ENCODE measurements at regions not wholly inside any gene's neighbourhood (a gene's known extent, or its start where the extent isn't known, plus 50 kb on each side); places are given as distances from the start of the nearest gene placed in this dataset. TPM values are rescaled to one million over a fixed set of nuclear protein-coding genes. Genes with fewer than 3 reads are reported as not detected.

- Histone ChIP-seq H3K4me3 (ENCODE audit: low read length in 3 of 3) (no peak overlapping the region), H3K9me3 (ENCODE audit: control insufficient read depth in 3 of 3, low read length in 3 of 3) (no peaks in the 10 kb centered on the region), H3K27ac (ENCODE audit: low read depth, low read length) (no peak overlapping the region), H3K27me3 (ENCODE audit: control insufficient read depth in 3 of 3, insufficient read depth in 3 of 3, low read length in 3 of 3) (no peaks in the 10 kb centered on the region), H3K9ac (ENCODE audit: low read depth in 1 of 3, low read length in 3 of 3) (no peak overlapping the region), H3K36me3 (ENCODE audit: control insufficient read depth in 3 of 3, insufficient read depth in 3 of 3, low read length in 3 of 3) (no peaks in the 10 kb centered on the region), H3K4me1 (ENCODE audit: control insufficient read depth in 3 of 3, insufficient read depth in 3 of 3, low read length in 3 of 3) (peaks cover 11 to 14% (median 13%) of the 10 kb centered on the region in 3 donors)
Observed at GRCh38 chr1:227379555-227379892, 61.2 kb upstream of the CDC42BPA start.

GRCh38 chr1:227378871-227379554 is 60.7 kb upstream of the CDC42BPA start:
- no peaks in the 10 kb centered on the region for H3K9me3 ChIP-seq (ENCODE audit: control insufficient read depth in 3 of 3, low read length in 3 of 3)
- no peak overlapping the region for H3K4me3 ChIP-seq (ENCODE audit: low read length in 3 of 3)
- H3K36me3 ChIP-seq (ENCODE audit: control insufficient read depth in 3 of 3, insufficient read depth in 3 of 3, low read length in 3 of 3), result no peaks in the 10 kb centered on the region
- no peak overlapping the region for H3K27ac ChIP-seq (ENCODE audit: low read depth, low read length)
- peaks cover 11 to 14% (median 13%) of the 10 kb centered on the region in 3 donors for H3K4me1 ChIP-seq (ENCODE audit: control insufficient read depth in 3 of 3, insufficient read depth in 3 of 3, low read length in 3 of 3)
- H3K9ac ChIP-seq (ENCODE audit: low read depth in 1 of 3, low read length in 3 of 3), result no peak overlapping the region
- no peaks in the 10 kb centered on the region for H3K27me3 ChIP-seq (ENCODE audit: control insufficient read depth in 3 of 3, insufficient read depth in 3 of 3, low read length in 3 of 3)

GRCh38 chr1:227378181-227378580 is 59.9 kb upstream of the CDC42BPA start:
- Histone ChIP-seq H3K4me1 (ENCODE audit: control insufficient read depth in 3 of 3, insufficient read depth in 3 of 3, low read length in 3 of 3) (peaks cover 11 to 14% (median 13%) of the 10 kb centered on the region in 3 donors), H3K4me3 (ENCODE audit: low read length in 3 of 3) (no peak overlapping the region), H3K27me3 (ENCODE audit: control insufficient read depth in 3 of 3, insufficient read depth in 3 of 3, low read length in 3 of 3) (no peaks in the 10 kb centered on the region), H3K27ac (ENCODE audit: low read depth, low read length) (no peak overlapping the region), H3K36me3 (ENCODE audit: control insufficient read depth in 3 of 3, insufficient read depth in 3 of 3, low read length in 3 of 3) (no peaks in the 10 kb centered on the region), H3K9ac (ENCODE audit: low read depth in 1 of 3, low read length in 3 of 3) (no peak overlapping the region), H3K9me3 (ENCODE audit: control insufficient read depth in 3 of 3, low read length in 3 of 3) (no peaks in the 10 kb centered on the region)

GRCh38 chr1:227374846-227375245 is 56.6 kb upstream of the CDC42BPA start:
- Histone ChIP-seq H3K27me3 (ENCODE audit: control insufficient read depth in 3 of 3, insufficient read depth in 3 of 3, low read length in 3 of 3) (no peaks in the 10 kb centered on the region), H3K27ac (ENCODE audit: low read depth, low read length) (no peak overlapping the region), H3K36me3 (ENCODE audit: control insufficient read depth in 3 of 3, insufficient read depth in 3 of 3, low read length in 3 of 3) (no peaks in the 10 kb centered on the region), H3K4me3 (ENCODE audit: low read length in 3 of 3) (no peak overlapping the region), H3K9me3 (ENCODE audit: control insufficient read depth in 3 of 3, low read length in 3 of 3) (no peaks in the 10 kb centered on the region), H3K9ac (ENCODE audit: low read depth in 1 of 3, low read length in 3 of 3) (no peak overlapping the region), H3K4me1 (ENCODE audit: control insufficient read depth in 3 of 3, insufficient read depth in 3 of 3, low read length in 3 of 3) (peaks cover 11 to 14% (median 13%) of the 10 kb centered on the region in 3 donors)

- H3K27ac ChIP-seq (ENCODE audit: low read depth, low read length), result no peak overlapping the region
- no peak overlapping the region for H3K4me3 ChIP-seq (ENCODE audit: low read length in 3 of 3)
- H3K9ac ChIP-seq (ENCODE audit: low read depth in 1 of 3, low read length in 3 of 3), result no peak overlapping the region
- peaks cover 0 to 2% (median 0%) of the 10 kb centered on the region in 3 donors for H3K4me1 ChIP-seq (ENCODE audit: control insufficient read depth in 3 of 3, insufficient read depth in 3 of 3, low read length in 3 of 3)
- H3K9me3 ChIP-seq (ENCODE audit: control insufficient read depth in 3 of 3, low read length in 3 of 3), result no peaks in the 10 kb centered on the region
- no peaks in the 10 kb centered on the region for H3K36me3 ChIP-seq (ENCODE audit: control insufficient read depth in 3 of 3, insufficient read depth in 3 of 3, low read length in 3 of 3)
- no peaks in the 10 kb centered on the region for H3K27me3 ChIP-seq (ENCODE audit: control insufficient read depth in 3 of 3, insufficient read depth in 3 of 3, low read length in 3 of 3)
Observed at GRCh38 chr1:227372726-227373130, 54.4 kb upstream of the CDC42BPA start.

GRCh38 chr1:227370533-227371254 is 52.4 kb upstream of the CDC42BPA start:
- no peaks in the 10 kb centered on the region for H3K36me3 ChIP-seq (ENCODE audit: control insufficient read depth in 3 of 3, insufficient read depth in 3 of 3, low read length in 3 of 3)
- H3K4me3 ChIP-seq (ENCODE audit: low read length in 3 of 3), result no peak overlapping the region
- H3K9me3 ChIP-seq (ENCODE audit: control insufficient read depth in 3 of 3, low read length in 3 of 3), result no peaks in the 10 kb centered on the region
- H3K4me1 ChIP-seq (ENCODE audit: control insufficient read depth in 3 of 3, insufficient read depth in 3 of 3, low read length in 3 of 3), result no peaks in the 10 kb centered on the region
- no peak overlapping the region for H3K9ac ChIP-seq (ENCODE audit: low read depth in 1 of 3, low read length in 3 of 3)
- H3K27ac ChIP-seq (ENCODE audit: low read depth, low read length), result no peak overlapping the region
- no peaks in the 10 kb centered on the region for H3K27me3 ChIP-seq (ENCODE audit: control insufficient read depth in 3 of 3, insufficient read depth in 3 of 3, low read length in 3 of 3)

GRCh38 chr1:227369102-227369760 is 50.9 kb upstream of the CDC42BPA start:
- H3K9ac ChIP-seq (ENCODE audit: low read depth in 1 of 3, low read length in 3 of 3), result no peak overlapping the region
- H3K27me3 ChIP-seq (ENCODE audit: control insufficient read depth in 3 of 3, insufficient read depth in 3 of 3, low read length in 3 of 3), result no peaks in the 10 kb centered on the region
- H3K4me1 ChIP-seq (ENCODE audit: control insufficient read depth in 3 of 3, insufficient read depth in 3 of 3, low read length in 3 of 3), result no peaks in the 10 kb centered on the region
- H3K27ac ChIP-seq (ENCODE audit: low read depth, low read length), result no peak overlapping the region
- H3K9me3 ChIP-seq (ENCODE audit: control insufficient read depth in 3 of 3, low read length in 3 of 3), result no peaks in the 10 kb centered on the region
- no peaks in the 10 kb centered on the region for H3K36me3 ChIP-seq (ENCODE audit: control insufficient read depth in 3 of 3, insufficient read depth in 3 of 3, low read length in 3 of 3)
- H3K4me3 ChIP-seq (ENCODE audit: low read length in 3 of 3), result no peak overlapping the region

Small RNA genes in the stretch of these regions (small RNA-seq; reads per million reads assigned to genes)
- gene AL451054.2 (not detected), gene BTF3P9 (not detected)

Measured in skeletal muscle tissue (tissue), 4 donors.